Keratinocyte (primary cell): ENCODE measurements at regions not wholly inside any gene's neighbourhood (a gene's known extent, or its start where the extent isn't known, plus 50 kb on each side); places are given as distances from the start of the nearest gene placed in this dataset.
"Not testable (repeated sequence)": the region's sequence is repeated elsewhere in the genome, so short reads cannot be mapped to it uniquely, and the experiment has no call there.

ENCODE experiments used
- DNase-seq: peaks from one replicate; pipeline ENCODE4 v3.0.0-alpha.2; 2011; ENCODE audit warnings: low read depth, missing footprints, low spot score
- FAIRE-seq: peaks from 2 replicates; lab custom pipeline; 2011; peaks lifted over from hg19 to GRCh38; lab: Jason Lieb, UNC
- H2AFZ ChIP-seq: 2 replicates; pipeline ENCODE4 v1.6.0; 2012; ENCODE audit warnings: low read length, control low read depth, inconsistent platforms; ENCODE audit not compliant: control insufficient read depth
- H3K27ac ChIP-seq: 2 replicates; pipeline ENCODE4 v1.5.1; 2011; ENCODE audit warnings: low read length; ENCODE audit not compliant: control insufficient read depth, insufficient read depth
- H3K27me3 ChIP-seq: 3 replicates; pipeline ENCODE4 v1.6.0; 2011; ENCODE audit warnings: low read length; ENCODE audit not compliant: control insufficient read depth, insufficient read depth; ENCODE audit errors: extremely low read depth
- H3K36me3 ChIP-seq, 2 experiments: 2 replicates in 1 of 2; 3 replicates in 1 of 2; pipeline ENCODE4 v1.5.1; 2011; ENCODE audit warnings: low read length in 2 of 2, mild to moderate bottlenecking in 1 of 2; ENCODE audit not compliant: control insufficient read depth in 2 of 2, insufficient read depth in 2 of 2; ENCODE audit errors: extremely low read depth in 1 of 2
- H3K4me1 ChIP-seq: 3 replicates; pipeline ENCODE4 v1.5.1; 2011; ENCODE audit warnings: low read length; ENCODE audit not compliant: control insufficient read depth, insufficient read depth; ENCODE audit errors: extremely low read depth
- H3K4me2 ChIP-seq: 3 replicates; pipeline ENCODE4 v1.6.0; 2011; ENCODE audit warnings: low read depth, low read length; ENCODE audit not compliant: control insufficient read depth, insufficient read depth; ENCODE audit errors: extremely low read depth
- H3K4me3 ChIP-seq, 3 experiments: fragments of 200-600 bp in 1 of 3; sonication (generic) in 1 of 3; 2 replicates in 2 of 3; 3 replicates in 1 of 3; pipeline ENCODE4 v1.5.1; 2011 to 2016; ENCODE audit warnings: low read length in 3 of 3, mild to moderate bottlenecking in 3 of 3, control low read depth in 2 of 3, inconsistent platforms in 1 of 3, low read depth in 1 of 3, mixed read lengths in 1 of 3, mixed run types in 1 of 3, moderate library complexity in 1 of 3; ENCODE audit not compliant: control insufficient read depth in 2 of 3, insufficient read depth in 2 of 3; ENCODE audit errors: extremely low read depth in 1 of 3
- H3K79me2 ChIP-seq: 2 replicates; pipeline ENCODE4 v1.6.0; 2012; ENCODE audit warnings: low read length; ENCODE audit not compliant: control insufficient read depth, insufficient read depth
- H3K9ac ChIP-seq: 3 replicates; pipeline ENCODE4 v1.6.0; 2011; ENCODE audit warnings: low read length; ENCODE audit not compliant: control insufficient read depth, insufficient read depth; ENCODE audit errors: extremely low read depth
- H3K9me1 ChIP-seq: 3 replicates; pipeline ENCODE4 v1.6.0; 2011; ENCODE audit warnings: low read length; ENCODE audit not compliant: control insufficient read depth, insufficient read depth; ENCODE audit errors: extremely low read depth
- H3K9me3 ChIP-seq: 2 replicates; pipeline ENCODE4 v1.5.1; 2012; ENCODE audit warnings: low read depth, low read length; ENCODE audit not compliant: control insufficient read depth
- H4K20me1 ChIP-seq: 3 replicates; pipeline ENCODE4 v1.6.0; 2011; ENCODE audit warnings: low read length; ENCODE audit not compliant: control insufficient read depth, insufficient read depth; ENCODE audit errors: extremely low read depth
- EZH2 ChIP-seq: IDR thresholded peaks from one replicate; pipeline ENCODE4 v1.6.1; 2012; ENCODE audit warnings: inconsistent platforms, mild to moderate bottlenecking, low read length, moderate library complexity
- dilution Hi-C: fragments of 300-500 bp; cut with MboI; formaldehyde crosslinking; loops from one replicate; pipeline ENCODE4 v1.7.0; 2020; ENCODE audit warnings: low sequenced_read_pairs; ENCODE audit not compliant: extremely low pct_ligation_motif_present
- TF ChIP-seq, protein P1 (sequence below), 3 experiments: IDR thresholded peaks in 1 of 3; conservative IDR thresholded peaks in 1 of 3; optimal IDR thresholded peaks in 1 of 3; 2 replicates in 2 of 3; 3 replicates in 1 of 3; pipeline versions ENCODE3 to v1.5.1; 2011; ENCODE audit warnings: low read length in 3 of 3, mild to moderate bottlenecking in 3 of 3, moderate library complexity in 2 of 3, control low read depth in 1 of 3, inconsistent platforms in 1 of 3; ENCODE audit not compliant: insufficient read depth in 2 of 3; ENCODE audit errors: extremely low read depth in 1 of 3

DNA sequence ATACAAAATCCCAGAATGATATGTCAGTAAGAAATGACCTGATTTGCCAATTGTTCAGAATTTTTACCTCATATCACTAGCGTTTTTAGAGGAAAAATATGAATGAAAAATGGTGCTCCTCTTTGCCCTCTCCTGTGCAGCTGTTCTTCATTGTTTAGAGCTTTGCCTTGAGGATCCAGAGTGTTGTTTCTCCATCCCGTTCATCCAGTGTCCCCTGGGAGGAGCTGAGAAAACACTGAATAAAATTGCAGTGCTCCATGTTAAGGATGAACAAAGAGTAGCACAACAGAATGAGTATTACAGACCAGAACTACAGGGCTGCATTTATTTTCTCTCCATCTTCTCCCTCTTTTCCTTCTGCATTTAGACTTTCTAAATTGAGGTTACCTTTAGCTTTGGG lies 133.1 kb downstream of the ADCYAP1 start:
- H3K9me1 ChIP-seq = no peaks in the 10 kb centered on the region
- dilution Hi-C loops = no loop called here
- H3K4me1 ChIP-seq = no peaks in the 10 kb centered on the region
- no peak overlapping the region for H3K9ac ChIP-seq
- H2AFZ ChIP-seq = no peak overlapping the region
- H3K27ac ChIP-seq = no peak overlapping the region
- DNase-seq (no peak), FAIRE-seq (no peak)
- TF ChIP-seq, protein P1, sequence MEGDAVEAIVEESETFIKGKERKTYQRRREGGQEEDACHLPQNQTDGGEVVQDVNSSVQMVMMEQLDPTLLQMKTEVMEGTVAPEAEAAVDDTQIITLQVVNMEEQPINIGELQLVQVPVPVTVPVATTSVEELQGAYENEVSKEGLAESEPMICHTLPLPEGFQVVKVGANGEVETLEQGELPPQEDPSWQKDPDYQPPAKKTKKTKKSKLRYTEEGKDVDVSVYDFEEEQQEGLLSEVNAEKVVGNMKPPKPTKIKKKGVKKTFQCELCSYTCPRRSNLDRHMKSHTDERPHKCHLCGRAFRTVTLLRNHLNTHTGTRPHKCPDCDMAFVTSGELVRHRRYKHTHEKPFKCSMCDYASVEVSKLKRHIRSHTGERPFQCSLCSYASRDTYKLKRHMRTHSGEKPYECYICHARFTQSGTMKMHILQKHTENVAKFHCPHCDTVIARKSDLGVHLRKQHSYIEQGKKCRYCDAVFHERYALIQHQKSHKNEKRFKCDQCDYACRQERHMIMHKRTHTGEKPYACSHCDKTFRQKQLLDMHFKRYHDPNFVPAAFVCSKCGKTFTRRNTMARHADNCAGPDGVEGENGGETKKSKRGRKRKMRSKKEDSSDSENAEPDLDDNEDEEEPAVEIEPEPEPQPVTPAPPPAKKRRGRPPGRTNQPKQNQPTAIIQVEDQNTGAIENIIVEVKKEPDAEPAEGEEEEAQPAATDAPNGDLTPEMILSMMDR (optimal IDR thresholded peaks at IDR 0.05 in 1 of 3, IDR thresholded peaks at IDR 0.05 in 1 of 3, conservative IDR thresholded peaks at IDR 0.05 in 1 of 3; ENCODE audit: extremely low read depth in 1 of 3, insufficient read depth in 2 of 3, low read length in 3 of 3) = no peak
- TF ChIP-seq EZH2 = no peak
- no peaks in the 10 kb centered on the region for H4K20me1 ChIP-seq
- H3K4me3 ChIP-seq = no peak overlapping the region
- no peaks in the 10 kb centered on the region for H3K27me3 ChIP-seq
- H3K4me2 ChIP-seq = no peak overlapping the region
- H3K36me3 ChIP-seq = no peaks in the 10 kb centered on the region
- no peaks in the 10 kb centered on the region for H3K79me2 ChIP-seq
- peaks cover 4% of the 10 kb centered on the region for H3K9me3 ChIP-seq

DNA sequence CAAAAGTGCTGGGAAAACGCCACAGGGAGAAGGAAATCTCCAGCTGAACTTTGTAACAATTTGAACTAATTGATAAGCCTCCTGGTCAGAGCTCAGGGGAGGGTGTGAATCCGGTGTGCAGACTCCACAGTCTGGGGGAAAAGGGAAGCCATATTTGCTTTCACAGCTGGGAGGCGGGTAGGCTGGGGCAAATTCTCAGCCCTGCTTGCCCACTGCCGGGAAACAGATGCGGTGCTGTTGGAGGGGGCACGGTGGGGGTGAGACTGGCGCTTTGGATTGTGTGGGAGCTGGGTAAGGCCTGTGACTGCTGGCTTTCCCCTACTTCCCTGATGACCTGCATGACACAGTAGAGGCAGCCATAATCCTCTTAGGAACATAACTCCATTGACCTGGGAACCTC lies 134.8 kb downstream of the ADCYAP1 start:
- H3K36me3 ChIP-seq = no peaks in the 10 kb centered on the region
- H3K9me3 ChIP-seq = peaks cover 4% of the 10 kb centered on the region
- no peak for FAIRE-seq
- dilution Hi-C loops = no loop called here
- DNase-seq = no peak
- H3K9me1 ChIP-seq = no peaks in the 10 kb centered on the region
- TF ChIP-seq, protein P1 (optimal IDR thresholded peaks at IDR 0.05 in 1 of 3, IDR thresholded peaks at IDR 0.05 in 1 of 3, conservative IDR thresholded peaks at IDR 0.05 in 1 of 3; ENCODE audit: extremely low read depth in 1 of 3, insufficient read depth in 2 of 3, low read length in 3 of 3) = no peak
- no peak for TF ChIP-seq EZH2
- no peak overlapping the region for H3K27ac ChIP-seq
- H3K27me3 ChIP-seq = no peaks in the 10 kb centered on the region
- H3K79me2 ChIP-seq = no peaks in the 10 kb centered on the region
- no peaks in the 10 kb centered on the region for H3K4me1 ChIP-seq
- H4K20me1 ChIP-seq = no peaks in the 10 kb centered on the region
- H3K4me2 ChIP-seq = no peak overlapping the region
- H3K4me3 ChIP-seq = no peak overlapping the region
- no peak overlapping the region for H2AFZ ChIP-seq
- H3K9ac ChIP-seq = no peak overlapping the region

DNA sequence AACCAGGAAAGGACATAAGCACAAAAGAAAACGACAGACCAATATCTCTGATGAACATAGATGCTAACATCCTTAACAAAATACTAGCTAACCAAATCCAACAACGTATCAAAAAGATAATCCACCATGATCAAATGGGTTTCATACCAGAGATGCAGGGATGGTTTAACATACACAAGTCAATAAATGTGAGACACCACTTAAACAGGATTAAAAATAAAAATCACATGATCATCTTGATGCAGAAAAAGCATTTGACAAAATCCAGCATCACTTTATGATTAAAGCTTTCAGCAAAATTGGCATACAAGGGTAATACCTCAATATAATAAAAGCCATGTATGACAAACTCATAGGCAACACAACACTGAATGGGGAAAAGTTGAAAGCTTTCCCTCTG lies 138.4 kb downstream of the ADCYAP1 start:
- H3K27ac ChIP-seq, H3K9ac ChIP-seq, dilution Hi-C loops, H3K9me3 ChIP-seq, H3K4me1 ChIP-seq, H3K9me1 ChIP-seq, DNase-seq, H3K4me3 ChIP-seq, H3K27me3 ChIP-seq, H2AFZ ChIP-seq, H3K79me2 ChIP-seq, H3K36me3 ChIP-seq, H4K20me1 ChIP-seq, FAIRE-seq, H3K4me2 ChIP-seq: not testable (repeated sequence)
